ENCODE measurements at regions not wholly inside any gene's neighbourhood (a gene's known extent, or its start where the extent isn't known, plus 50 kb on each side); places are given as distances from the start of the nearest gene placed in this dataset.
"Not testable (repeated sequence)": the region's sequence is repeated elsewhere in the genome, so short reads cannot be mapped to it uniquely, and the experiment has no call there.

- peak; percentile 15 for DNase-seq (ENCODE audit: low read depth)
Measured at GRCh38 chr17:20944014-20944865, 98.6 kb downstream of the USP22 start.

GRCh38 chr17:20947708-20948107 lies 95.1 kb downstream of the USP22 start:
- DNase-seq (ENCODE audit: low read depth), result not testable (repeated sequence)

GRCh38 chr17:20948984-20949777 lies 93.6 kb downstream of the USP22 start:
- DNase-seq (ENCODE audit: low read depth), result no peak

Measured in ELR (cell line).